ENCODE measurements at regions not wholly inside any gene's neighbourhood (a gene's known extent, or its start where the extent isn't known, plus 50 kb on each side); places are given as distances from the start of the nearest gene placed in this dataset.
A peak's percentile ranks its signal among the peaks of the same experiment; 100 is the strongest.
"Not testable (repeated sequence)": the region's sequence is repeated elsewhere in the genome, so short reads cannot be mapped to it uniquely, and the experiment has no call there.

DNA sequence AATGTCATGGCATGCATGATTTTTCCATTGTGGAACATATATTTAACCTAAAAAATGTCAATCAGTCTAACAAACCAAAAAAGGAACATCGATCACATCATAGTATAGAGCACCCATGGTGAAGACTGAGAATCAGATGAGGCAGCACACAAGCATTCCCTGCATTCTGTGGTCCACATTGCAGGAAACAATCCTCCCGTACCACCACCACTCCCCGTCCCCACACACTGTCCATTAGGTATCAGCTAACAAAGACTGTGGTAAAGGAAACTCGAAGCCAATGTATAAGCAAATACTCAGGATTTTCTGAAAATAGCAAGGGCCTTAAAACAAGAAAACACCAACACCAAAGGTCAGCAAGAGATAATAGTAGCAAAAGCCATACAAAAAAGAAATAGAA lies 1104.4 kb upstream of the SEMA6A start:
- DNase-seq (ENCODE audit: low spot score): no peak

GRCh38 chr5:117675646-117676045 lies 1101.0 kb upstream of the SEMA6A start:
- ATAC-seq (no peak), DNase-seq (ENCODE audit: low spot score) (no peak)

More for the DNA sequence above, 1104.4 kb upstream of the SEMA6A start:
- ATAC-seq: no peak

DNA sequence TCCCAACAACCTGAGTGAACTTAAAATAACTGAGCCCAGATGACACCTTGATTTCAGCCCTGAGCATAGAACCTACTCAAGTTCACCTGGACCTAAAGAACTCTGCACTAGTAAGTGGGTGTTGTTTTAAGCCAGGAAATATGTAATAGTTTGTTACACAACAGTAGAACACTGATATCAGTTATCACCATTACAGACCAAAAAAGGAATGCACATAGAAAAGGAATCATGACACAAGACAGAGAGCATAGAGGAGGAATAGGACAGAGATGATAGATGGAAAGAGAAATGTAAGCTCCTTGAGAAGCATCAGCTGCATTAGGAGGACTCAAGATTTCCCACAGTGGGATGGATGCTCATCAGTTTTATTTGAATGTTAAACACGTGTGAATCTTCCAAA lies 1096.9 kb upstream of the SEMA6A start:
- DNase-seq (ENCODE audit: low spot score) (no peak), ATAC-seq (no peak)

DNA sequence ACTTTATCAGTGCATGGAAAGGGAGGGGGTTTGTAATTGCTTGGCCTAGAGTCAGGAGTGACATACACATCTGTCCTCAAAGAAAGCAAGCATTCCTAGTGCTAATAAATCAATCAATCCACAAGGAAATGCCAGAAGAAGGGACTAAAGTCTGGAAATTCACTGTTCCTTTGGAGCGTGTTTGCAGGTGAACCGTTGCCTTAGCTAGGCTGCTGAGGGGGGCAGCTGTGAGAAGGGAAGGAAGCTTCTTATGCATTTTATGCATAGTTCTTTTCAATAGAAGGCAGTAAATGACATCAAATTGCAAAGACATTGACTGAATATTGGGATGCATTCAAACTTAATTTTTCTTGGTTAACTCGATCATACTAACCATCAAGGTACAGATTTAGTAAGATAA lies 1092.5 kb upstream of the SEMA6A start:
- ATAC-seq: no peak
- DNase-seq (ENCODE audit: low spot score): no peak

DNA sequence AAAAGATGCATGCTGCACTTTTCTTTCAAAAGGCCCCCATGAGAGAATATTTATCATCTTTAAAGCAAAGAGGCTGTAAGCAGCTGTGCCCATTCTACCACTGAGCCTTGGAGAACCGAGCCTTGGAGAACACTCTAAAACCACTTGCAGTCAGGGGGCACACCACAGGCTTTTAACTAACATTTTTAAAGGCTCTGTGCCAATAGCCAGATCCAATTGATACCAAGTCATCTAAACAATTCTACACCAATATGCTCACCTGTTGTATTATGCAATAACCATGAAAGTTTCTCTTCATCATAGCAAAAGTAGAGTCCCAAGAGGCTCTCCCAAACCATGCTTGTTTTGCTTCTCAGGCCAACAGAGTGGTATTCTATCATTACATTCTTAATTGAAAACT lies 1090.5 kb upstream of the SEMA6A start:
- no peak for ATAC-seq
- no peak for DNase-seq (ENCODE audit: low spot score)

DNA sequence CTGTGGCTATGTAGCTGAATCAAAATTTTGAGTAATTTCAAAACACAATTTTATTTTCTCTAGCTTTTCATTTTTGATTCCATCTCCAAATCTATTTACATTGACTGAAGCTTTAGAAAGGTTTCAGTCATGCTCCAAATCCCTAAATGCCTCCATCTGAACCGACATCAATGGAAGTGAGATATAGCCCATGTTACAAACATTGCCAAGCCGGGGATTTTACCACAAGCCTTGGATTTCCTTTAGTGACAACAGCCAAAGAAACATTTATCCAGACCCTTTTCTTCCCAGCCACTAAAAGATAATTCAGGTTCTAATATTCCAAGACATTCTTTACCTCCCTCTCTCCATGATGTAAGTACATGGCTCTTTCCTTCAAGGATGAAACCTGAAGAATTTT lies 1087.7 kb upstream of the SEMA6A start:
- ATAC-seq: no peak
- DNase-seq (ENCODE audit: low spot score): no peak

GRCh38 chr5:117657541-117657940 lies 1082.9 kb upstream of the SEMA6A start:
- DNase-seq (ENCODE audit: low spot score): no peak
- ATAC-seq: no peak

- no peak for DNase-seq (ENCODE audit: low spot score)
- ATAC-seq: no peak
These were observed 1078.3 kb upstream of the SEMA6A start for GRCh38 chr5:117652958-117653280.

DNA sequence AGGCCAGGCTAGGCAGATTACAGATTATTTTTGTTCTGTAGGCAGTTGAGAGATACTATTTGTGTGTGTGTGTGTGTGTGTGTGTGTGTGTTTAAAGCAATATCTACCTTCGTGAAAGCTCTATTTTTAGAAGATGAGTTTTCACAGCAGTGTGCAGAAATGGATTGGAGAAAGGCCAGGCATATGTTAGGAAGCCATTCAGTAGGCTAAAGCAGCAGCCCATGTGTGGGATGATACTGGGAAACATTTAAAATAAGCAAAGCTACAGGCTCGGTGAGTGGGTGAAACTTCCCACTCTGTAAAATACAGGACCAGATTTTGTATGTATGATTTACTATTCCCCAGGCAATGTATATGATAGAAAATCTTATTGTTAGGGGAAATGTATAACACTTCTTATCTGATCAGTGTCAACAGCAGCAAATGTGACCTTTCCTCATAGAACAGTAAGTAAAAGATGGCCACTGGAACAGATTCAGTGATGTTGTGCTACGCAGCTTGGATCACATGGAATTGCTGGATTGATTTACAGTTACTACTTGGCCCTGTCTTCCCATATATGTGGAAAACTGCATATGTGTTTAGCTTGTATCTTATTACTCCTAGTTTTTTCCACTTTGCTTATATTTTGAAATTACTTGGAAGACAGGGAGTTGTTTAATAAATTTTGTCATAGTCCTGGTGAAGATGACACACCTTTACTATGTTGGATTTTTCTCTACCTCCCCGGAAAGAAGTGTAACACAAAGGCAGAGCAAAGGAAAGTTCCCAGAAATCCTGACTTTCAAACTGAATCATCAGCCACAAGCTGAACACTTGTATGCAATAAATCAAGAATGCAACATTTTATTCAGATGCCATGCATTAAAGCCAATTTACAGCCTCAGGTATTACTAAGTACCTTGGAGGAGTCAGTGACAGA lies 1077.7 kb upstream of the SEMA6A start:
- ATAC-seq: no peak
- DNase-seq (ENCODE audit: low spot score): no peak

- no peak for DNase-seq (ENCODE audit: low spot score)
These were observed 1075.2 kb upstream of the SEMA6A start for GRCh38 chr5:117649821-117650220.

GRCh38 chr5:117645400-117645799 lies 1070.8 kb upstream of the SEMA6A start:
- no peak for DNase-seq (ENCODE audit: low spot score)
- ATAC-seq: no peak

More at GRCh38 chr5:117649821-117650220, 1075.2 kb upstream of the SEMA6A start:
- no peak for ATAC-seq

DNA sequence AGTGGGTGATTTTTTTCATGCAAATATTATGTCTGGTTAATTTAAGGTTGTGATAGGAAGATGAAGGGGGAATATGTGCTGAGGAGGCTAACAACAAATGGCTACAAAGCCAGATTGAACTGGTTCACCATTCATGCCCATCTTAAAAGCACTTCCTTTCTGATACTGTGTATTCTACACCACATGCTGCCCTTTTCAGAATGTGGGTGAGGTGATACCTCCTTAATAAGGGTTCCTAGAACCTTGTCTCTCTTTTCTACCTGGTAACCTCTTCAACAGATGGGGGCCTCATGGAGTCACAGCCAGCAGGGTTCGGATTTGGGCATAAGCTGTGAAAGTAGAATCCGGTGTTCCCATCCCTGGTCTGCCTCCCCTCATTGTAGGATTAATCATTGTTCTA lies 1064.0 kb upstream of the SEMA6A start:
- DNase-seq (ENCODE audit: low spot score) (no peak), ATAC-seq (no peak)

GRCh38 chr5:117633093-117633492 lies 1058.5 kb upstream of the SEMA6A start:
- no peak for ATAC-seq

GRCh38 chr5:117624201-117624600 lies 1049.6 kb upstream of the SEMA6A start:
- no peak for DNase-seq (ENCODE audit: low spot score)
- ATAC-seq: no peak

More at GRCh38 chr5:117633093-117633492, 1058.5 kb upstream of the SEMA6A start:
- DNase-seq (ENCODE audit: low spot score): no peak

- no peak for ATAC-seq
- DNase-seq (ENCODE audit: low spot score): no peak
These were observed 1048.6 kb upstream of the SEMA6A start for GRCh38 chr5:117623042-117623805.

GRCh38 chr5:117621921-117622320 lies 1047.3 kb upstream of the SEMA6A start:
- no peak for DNase-seq (ENCODE audit: low spot score)
- no peak for ATAC-seq

DNA sequence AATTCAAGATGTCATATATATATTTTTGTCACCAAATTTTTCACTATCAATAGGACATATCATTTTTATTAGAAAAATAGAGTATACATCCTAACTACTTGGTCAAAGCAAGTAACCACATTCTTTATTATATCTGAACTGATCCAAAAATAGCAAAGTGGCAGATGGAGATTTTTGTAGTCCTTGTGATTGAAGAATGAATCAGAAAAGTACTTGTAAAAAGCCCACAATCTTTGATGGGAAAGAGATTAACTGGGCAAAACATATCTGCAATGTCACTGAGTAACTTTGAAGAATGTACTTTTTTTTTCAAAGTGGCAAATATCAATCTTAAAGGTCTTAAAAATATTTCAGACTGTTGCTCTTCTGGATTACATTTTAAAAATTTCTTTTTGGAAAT lies 1040.6 kb upstream of the SEMA6A start:
- ATAC-seq (no peak), DNase-seq (ENCODE audit: low spot score) (no peak)

DNA sequence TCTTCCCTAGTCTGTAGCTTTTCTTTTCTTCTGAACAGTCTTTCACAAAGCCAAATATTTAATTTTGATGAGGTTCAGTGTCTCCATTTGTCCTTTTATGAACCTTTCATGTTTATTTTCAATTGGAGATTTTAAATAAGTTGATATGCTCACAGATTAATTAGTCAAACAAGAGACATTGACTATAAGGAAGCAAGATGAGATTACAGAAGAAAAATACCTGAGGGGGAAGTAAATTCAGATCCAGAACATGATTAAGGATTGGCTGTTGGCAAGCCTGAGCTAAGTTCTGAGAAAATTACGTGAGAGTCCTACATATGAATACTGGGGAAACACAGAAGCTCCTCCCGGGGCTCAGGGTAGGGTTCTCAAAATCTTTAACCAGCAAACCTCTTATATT lies 1039.8 kb upstream of the SEMA6A start:
- DNase-seq (ENCODE audit: low spot score): no peak
- no peak for ATAC-seq

DNA sequence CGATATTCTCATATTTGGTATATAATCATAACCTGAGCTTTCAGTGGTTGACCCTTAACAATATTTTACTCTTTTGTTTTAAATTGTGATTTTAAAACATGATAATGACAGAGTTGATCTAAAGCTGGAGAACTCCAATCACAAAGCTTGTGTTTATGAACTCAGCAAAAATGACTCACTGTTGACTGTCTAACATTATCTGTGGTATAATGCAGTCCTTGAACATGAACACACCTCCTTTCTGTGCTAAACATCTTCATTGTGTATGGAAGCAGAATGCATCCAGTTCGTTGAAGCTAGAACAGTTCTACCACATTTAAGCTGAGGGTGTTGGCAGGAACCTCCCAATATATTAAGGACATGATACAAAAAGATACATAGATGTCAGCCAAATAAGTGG lies 1030.2 kb upstream of the SEMA6A start:
- no peak for ATAC-seq

DNA sequence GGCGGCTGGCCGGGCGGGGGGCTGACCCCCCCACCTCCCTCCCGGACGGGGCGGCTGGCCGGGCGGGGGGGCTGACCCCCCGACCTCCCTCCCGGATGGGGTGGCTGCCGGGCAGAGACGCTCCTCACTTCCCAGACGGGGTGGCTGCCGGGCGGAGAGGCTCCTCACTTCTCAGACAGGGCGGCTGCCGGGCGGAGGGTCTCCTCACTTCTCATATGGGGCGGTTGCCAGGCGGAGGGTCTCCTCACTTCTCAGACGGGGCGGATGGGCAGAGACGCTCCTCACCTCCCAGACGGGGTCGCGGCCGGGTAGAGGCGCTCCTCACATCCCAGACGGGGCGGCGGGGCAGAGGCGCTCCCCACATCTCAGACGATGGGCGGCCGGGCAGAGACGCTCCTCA lies 1025.2 kb upstream of the SEMA6A start:
- DNase-seq (ENCODE audit: low spot score): not testable (repeated sequence)

More for the DNA sequence above, 1030.2 kb upstream of the SEMA6A start:
- DNase-seq (ENCODE audit: low spot score): no peak

DNA sequence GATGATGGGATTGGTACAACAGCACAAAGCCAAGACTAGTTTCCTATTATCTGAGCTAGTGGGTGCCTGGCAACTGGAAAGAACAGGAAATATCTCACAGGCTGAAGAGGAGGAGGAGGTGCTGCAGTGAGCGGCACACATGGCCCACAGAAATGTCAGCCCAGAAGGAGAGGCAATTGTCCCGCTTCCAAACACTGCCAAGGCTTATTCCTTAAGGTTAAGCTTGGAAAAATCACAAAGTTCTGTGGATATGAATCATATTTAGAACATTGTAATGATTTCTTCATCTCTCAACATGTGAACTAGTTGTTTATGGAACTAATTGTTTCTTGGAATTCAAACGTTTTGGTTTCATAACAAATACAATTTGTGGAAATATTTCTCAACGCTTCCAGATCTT lies 1019.5 kb upstream of the SEMA6A start:
- DNase-seq (ENCODE audit: low spot score) (no peak), ATAC-seq (no peak)

More for the DNA sequence above, 1025.2 kb upstream of the SEMA6A start:
- not testable (repeated sequence) for ATAC-seq

DNA sequence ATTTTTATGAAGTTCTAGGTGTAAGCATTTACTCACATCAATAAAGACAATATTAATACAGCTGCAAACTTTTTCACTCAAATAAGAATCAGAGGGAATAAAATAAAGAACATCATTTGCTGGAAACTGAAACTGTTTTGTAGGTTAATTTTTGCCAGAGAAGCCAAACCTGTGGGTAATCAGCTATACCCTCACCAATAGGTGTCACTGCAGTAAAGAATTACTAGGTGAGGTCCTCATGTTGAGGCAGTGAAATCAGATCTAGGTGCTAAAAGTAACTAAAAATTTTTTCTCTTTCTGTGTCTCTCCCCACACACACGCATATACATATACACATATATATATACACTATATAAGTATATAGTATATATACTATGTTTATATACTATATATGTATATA lies 1016.3 kb upstream of the SEMA6A start:
- DNase-seq (ENCODE audit: low spot score): no peak
- ATAC-seq: peak; percentile 70

Data from left lobe of liver (tissue), 2 donors.